HCT116 (cell line): ENCODE measurements at regions not wholly inside any gene's neighbourhood (a gene's known extent, or its start where the extent isn't known, plus 50 kb on each side); places are given as distances from the start of the nearest gene placed in this dataset.

Experiments used
- ATAC-seq: fragments of 200-7000 bp; cut with Tn5 transposase; 2 replicates; pipeline ENCODE4 v1.9.1; 2020; ENCODE audit warnings: mild to moderate bottlenecking, moderate library complexity
- BruUV-seq: library from RNA; stranded (reverse); fragments of 400-500 nt; replicated peaks from 2 replicates; lab custom pipeline; 2021; lab: Mats Ljungman, UMichigan
- CTCF ChIA-PET: fragments of 300-600 bp; sonication (Branson Sonifier 250); formaldehyde crosslinking; loops from one replicate; lab custom pipeline; 2021; ENCODE audit warnings: antibody characterized with exemption; lab: Charles Lee
- POLR2A ChIA-PET: fragments of 300-600, 350-600 bp; sonication (Branson Sonifier 250); formaldehyde crosslinking; loops from one replicate; lab custom pipeline; 2021; ENCODE audit warnings: antibody characterized with exemption; lab: Charles Lee
- RAD21 ChIA-PET, 2 experiments: fragments of 300-600 bp; sonication (Branson Sonifier 250); formaldehyde crosslinking; loops; one replicate each; lab custom pipeline; 2023; ENCODE audit warnings: low total read pairs in 2 of 2; ENCODE audit not compliant: uncharacterized antibody in 2 of 2, unreplicated experiment in 2 of 2, low non-redundant PET in 1 of 2; lab: Charles Lee
- DNase-seq: peaks from one replicate; pipeline ENCODE4 v3.0.0-alpha.2; 2010; ENCODE audit warnings: low read depth, low spot score
- H2AFZ ChIP-seq: fragments of 200-600 bp; shearing (Covaris generic), sonication (generic); 2 replicates; pipeline ENCODE4 v1.6.1; 2017; ENCODE audit warnings: low read depth, mixed run types, mixed read lengths, antibody characterized with exemption, low read length; ENCODE audit not compliant: poor library complexity, severe bottlenecking
- H3K27ac ChIP-seq: 2 replicates; pipeline ENCODE4 v1.5.1; 2012; ENCODE audit warnings: low read depth, low read length
- H3K27me3 ChIP-seq: fragments of 200-600 bp; sonication (generic); 2 replicates; pipeline ENCODE4 v1.6.1; 2016; ENCODE audit warnings: mixed run types, low read length, mixed read lengths; ENCODE audit not compliant: insufficient read depth
- H3K36me3 ChIP-seq, 2 experiments: fragments of 200-500 bp in 1 of 2; fragments of 200-600 bp in 1 of 2; sonication (Bioruptor generic) in 1 of 2; sonication (generic) in 1 of 2; 2 replicates each; pipeline versions ENCODE4 v1.5.1 to v1.6.1; 2014 to 2016; ENCODE audit warnings: low read length in 2 of 2, inconsistent platforms in 1 of 2, mixed read lengths in 1 of 2, mixed run types in 1 of 2; ENCODE audit not compliant: insufficient read depth in 2 of 2, control insufficient read depth in 1 of 2
- H3K4me1 ChIP-seq, 2 experiments: fragments of 200-600 bp in 1 of 2; sonication (generic) in 1 of 2; 2 replicates each; pipeline versions ENCODE4 v1.5.1 to v1.6.1; 2012 to 2017; ENCODE audit warnings: low read length in 2 of 2, inconsistent platforms in 1 of 2, mild to moderate bottlenecking in 1 of 2, mixed read lengths in 1 of 2, mixed run types in 1 of 2, moderate library complexity in 1 of 2; ENCODE audit not compliant: insufficient read depth in 2 of 2, control insufficient read depth in 1 of 2
- H3K4me2 ChIP-seq: fragments of 200-600 bp; sonication (generic); 2 replicates; pipeline ENCODE4 v1.6.1; 2017; ENCODE audit warnings: mixed run types, low read length, mixed read lengths
- H3K4me3 ChIP-seq, 2 experiments: fragments of 200-600 bp in 1 of 2; sonication (generic) in 1 of 2; replicated peaks in 1 of 2; 2 replicates each; pipeline ENCODE4 v1.5.1; 2011 to 2016; ENCODE audit warnings: low read length in 2 of 2, control low read depth in 1 of 2, low read depth in 1 of 2, mild to moderate bottlenecking in 1 of 2, mixed read lengths in 1 of 2, mixed run types in 1 of 2
- H3K79me2 ChIP-seq: fragments of 200-600 bp; sonication (generic); 2 replicates; pipeline ENCODE4 v1.6.1; 2017; ENCODE audit warnings: mild to moderate bottlenecking, mixed run types, low read length, moderate library complexity, mixed read lengths; ENCODE audit not compliant: insufficient read depth
- H3K9ac ChIP-seq: fragments of 200-600 bp; sonication (generic); 2 replicates; pipeline ENCODE4 v1.6.1; 2016; ENCODE audit warnings: low read length, mixed read lengths
- H3K9me2 ChIP-seq: fragments of 200-600 bp; sonication (generic), shearing (Covaris generic); 2 replicates; pipeline ENCODE4 v1.6.1; 2017; ENCODE audit warnings: mixed run types, mild to moderate bottlenecking, moderate library complexity; ENCODE audit not compliant: insufficient read depth
- H3K9me3 ChIP-seq, 2 experiments: fragments of 200-500 bp in 1 of 2; fragments of 200-600 bp in 1 of 2; sonication (Bioruptor generic) in 1 of 2; sonication (generic) in 1 of 2; 2 replicates each; pipeline ENCODE4 v1.6.1; 2014 to 2017; ENCODE audit warnings: low read length in 2 of 2, mixed read lengths in 2 of 2, inconsistent platforms in 1 of 2, low read depth in 1 of 2, mild to moderate bottlenecking in 1 of 2, mixed run types in 1 of 2, moderate library complexity in 1 of 2; ENCODE audit not compliant: control insufficient read depth in 1 of 2, insufficient read depth in 1 of 2
- H4K20me1 ChIP-seq: fragments of 200-600 bp; sonication (generic), shearing (Covaris generic); 2 replicates; pipeline ENCODE4 v1.6.1; 2017; ENCODE audit warnings: mixed run types, mild to moderate bottlenecking, moderate library complexity; ENCODE audit not compliant: insufficient read depth
- ATF3 ChIP-seq: IDR thresholded peaks from 2 replicates; pipeline ENCODE4 v1.6.1; 2012
- CBX3 ChIP-seq: IDR thresholded peaks from 2 replicates; pipeline ENCODE4 v1.6.1; 2012; ENCODE audit warnings: low read depth
- CEBPB ChIP-seq: IDR thresholded peaks from 2 replicates; pipeline ENCODE4 v1.6.1; 2012; ENCODE audit warnings: low read depth
- EGR1 ChIP-seq: IDR thresholded peaks from 2 replicates; pipeline ENCODE4 v1.6.1; 2012; ENCODE audit warnings: low read depth
- ELF1 ChIP-seq: IDR thresholded peaks from 2 replicates; pipeline ENCODE4 v1.6.1; 2012; ENCODE audit warnings: low read depth, borderline replicate concordance
- EZH2 ChIP-seq: fragments of 200-600 bp; sonication (generic); IDR thresholded peaks from 2 replicates; pipeline ENCODE4 v1.6.1; 2017; ENCODE audit warnings: antibody characterized with exemption, mixed run types
- EZH2phosphoT487 ChIP-seq: fragments of 200-600 bp; IDR thresholded peaks from 2 replicates; pipeline ENCODE4 v1.6.1; 2018; ENCODE audit warnings: antibody characterized with exemption, borderline replicate concordance
- FOSL1 ChIP-seq: IDR thresholded peaks from 2 replicates; pipeline ENCODE4 v1.6.1; 2012; ENCODE audit warnings: low read depth
- POLR2A ChIP-seq: IDR thresholded peaks from 2 replicates; pipeline ENCODE4 v1.7.0; 2011; ENCODE audit warnings: borderline replicate concordance; ENCODE audit not compliant: insufficient read depth, insufficient read length; ENCODE audit errors: extremely low read depth
- RAD21 ChIP-seq: IDR thresholded peaks from 2 replicates; pipeline ENCODE4 v1.6.1; 2012; ENCODE audit warnings: low read depth, mild to moderate bottlenecking
- REST ChIP-seq: IDR thresholded peaks from 2 replicates; pipeline ENCODE4 v1.6.1; 2012; ENCODE audit warnings: low read depth
- SRF ChIP-seq: IDR thresholded peaks from 2 replicates; pipeline ENCODE4 v1.6.1; 2012; ENCODE audit warnings: low read depth
- YY1 ChIP-seq: IDR thresholded peaks from 2 replicates; pipeline ENCODE4 v1.6.1; 2011; ENCODE audit warnings: low read length, low read depth, moderate library complexity, mild to moderate bottlenecking; ENCODE audit not compliant: insufficient replicate concordance; ENCODE audit errors: extremely low read depth
- ZFX ChIP-seq: fragments of 450-650 bp; IDR thresholded peaks from 2 replicates; pipeline ENCODE4 v1.6.1; 2017
- intact Hi-C: fragments of 100-400 bp; cut with micrococcal nuclease; formaldehyde crosslinking; loops from 2 replicates; pipeline ENCODE4 v1.10.0; 2022
- TF ChIP-seq, protein P1 (sequence below): IDR thresholded peaks from 2 replicates; pipeline ENCODE4 v1.6.1; 2011; ENCODE audit warnings: mild to moderate bottlenecking, low read length, moderate library complexity; ENCODE audit not compliant: insufficient replicate concordance; ENCODE audit errors: extremely low read depth
- TF ChIP-seq, protein P2 (sequence below): IDR thresholded peaks from 2 replicates; pipeline ENCODE4 v1.6.1; 2012

- DNase-seq (no peak), ATAC-seq (no peak)
- no peak overlapping the region for H3K9ac ChIP-seq
- no peak overlapping the region for H2AFZ ChIP-seq
- no peaks in the 10 kb centered on the region for H3K36me3 ChIP-seq
- H3K79me2 ChIP-seq: no peaks in the 10 kb centered on the region
- H3K27ac ChIP-seq: no peak overlapping the region
- TF ChIP-seq YY1 (no peak), FOSL1 (no peak), EGR1 (no peak), ZFX (no peak), CEBPB (no peak), SRF (no peak), ELF1 (no peak), EZH2 (no peak), REST (no peak), CBX3 (no peak), POLR2A (no peak), ATF3 (no peak), EZH2phosphoT487 (no peak), RAD21 (no peak)
- TF ChIP-seq, protein P1, sequence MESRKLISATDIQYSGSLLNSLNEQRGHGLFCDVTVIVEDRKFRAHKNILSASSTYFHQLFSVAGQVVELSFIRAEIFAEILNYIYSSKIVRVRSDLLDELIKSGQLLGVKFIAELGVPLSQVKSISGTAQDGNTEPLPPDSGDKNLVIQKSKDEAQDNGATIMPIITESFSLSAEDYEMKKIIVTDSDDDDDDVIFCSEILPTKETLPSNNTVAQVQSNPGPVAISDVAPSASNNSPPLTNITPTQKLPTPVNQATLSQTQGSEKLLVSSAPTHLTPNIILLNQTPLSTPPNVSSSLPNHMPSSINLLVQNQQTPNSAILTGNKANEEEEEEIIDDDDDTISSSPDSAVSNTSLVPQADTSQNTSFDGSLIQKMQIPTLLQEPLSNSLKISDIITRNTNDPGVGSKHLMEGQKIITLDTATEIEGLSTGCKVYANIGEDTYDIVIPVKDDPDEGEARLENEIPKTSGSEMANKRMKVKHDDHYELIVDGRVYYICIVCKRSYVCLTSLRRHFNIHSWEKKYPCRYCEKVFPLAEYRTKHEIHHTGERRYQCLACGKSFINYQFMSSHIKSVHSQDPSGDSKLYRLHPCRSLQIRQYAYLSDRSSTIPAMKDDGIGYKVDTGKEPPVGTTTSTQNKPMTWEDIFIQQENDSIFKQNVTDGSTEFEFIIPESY: no peak
- TF ChIP-seq, protein P2, sequence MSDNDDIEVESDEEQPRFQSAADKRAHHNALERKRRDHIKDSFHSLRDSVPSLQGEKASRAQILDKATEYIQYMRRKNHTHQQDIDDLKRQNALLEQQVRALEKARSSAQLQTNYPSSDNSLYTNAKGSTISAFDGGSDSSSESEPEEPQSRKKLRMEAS: no peak
- no TSS peak for BruUV-seq
- H3K4me1 ChIP-seq: no peaks in the 10 kb centered on the region
- CTCF ChIA-PET: no interaction called here
- intact Hi-C loops: no loop called here
- POLR2A ChIA-PET: no interaction called here
- no peaks in the 10 kb centered on the region for H4K20me1 ChIP-seq
- no peak overlapping the region for H3K4me2 ChIP-seq
- RAD21 ChIA-PET: no interaction called here
- H3K9me2 ChIP-seq: no peaks in the 10 kb centered on the region
- H3K9me3 ChIP-seq: no peaks in the 10 kb centered on the region
- H3K4me3 ChIP-seq: no peak overlapping the region
- H3K27me3 ChIP-seq: no peaks in the 10 kb centered on the region
Measured at GRCh38 chr15:62793752-62794144, 248.8 kb upstream of the TPM1 start.
